ENCODE measurements at regions not wholly inside any gene's neighbourhood (a gene's known extent, or its start where the extent isn't known, plus 50 kb on each side); places are given as distances from the start of the nearest gene placed in this dataset.
"Not testable (repeated sequence)": the region's sequence is repeated elsewhere in the genome, so short reads cannot be mapped to it uniquely, and the experiment has no call there.

GRCh38 chr3:171982828-171983227, 56.5 kb upstream of the FNDC3B start:
- no peak for DNase-seq

GRCh38 chr3:171983685-171984084, 55.7 kb upstream of the FNDC3B start:
- DNase-seq = not testable (repeated sequence)

- no peak for DNase-seq
Observed at GRCh38 chr3:171984883-171985282, 54.5 kb upstream of the FNDC3B start.

DNA sequence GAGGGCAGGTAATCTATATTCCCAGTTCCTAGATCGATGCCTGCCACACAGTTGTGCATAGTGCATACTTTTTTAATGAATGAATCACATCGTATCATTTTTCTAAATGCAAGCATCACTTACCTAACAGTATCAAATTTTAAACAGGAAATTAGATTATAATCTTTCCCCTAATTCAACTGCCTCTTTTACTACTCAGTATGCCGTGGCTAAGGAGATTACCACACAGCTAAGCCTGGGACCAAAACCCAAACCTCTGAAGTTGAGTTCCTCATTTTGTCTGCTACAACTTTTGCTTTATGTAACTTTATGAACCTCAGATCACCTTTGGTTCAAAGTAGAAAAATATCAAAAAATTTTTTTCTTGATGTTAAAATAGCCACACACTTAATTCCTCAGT, 53.2 kb upstream of the FNDC3B start:
- no peak for DNase-seq

GRCh38 chr3:171986757-171987518, 52.4 kb upstream of the FNDC3B start:
- no peak for DNase-seq

All from femur (tissue), 1 donor.